Smooth muscle cell (in vitro differentiated cells): ENCODE measurements at regions not wholly inside any gene's neighbourhood (a gene's known extent, or its start where the extent isn't known, plus 50 kb on each side); places are given as distances from the start of the nearest gene placed in this dataset.

Experiments
- DNase-seq: peaks from one replicate; lab custom pipeline; 2025; ENCODE audit not compliant: unreplicated experiment; lab: John Stamatoyannopoulos, UW
- H2AFZ ChIP-seq: fragments of 200-600 bp; sonication (generic); 2 replicates; pipeline ENCODE4 v1.6.0; 2016; ENCODE audit warnings: antibody characterized with exemption, low read depth, mild to moderate bottlenecking
- H3F3A ChIP-seq: fragments of 200-600 bp; sonication (generic); 2 replicates; pipeline ENCODE4 v1.6.0; 2017; ENCODE audit warnings: antibody characterized with exemption, low read depth
- H3K27ac ChIP-seq: fragments of 200-600 bp; sonication (generic); 2 replicates; pipeline ENCODE4 v1.5.1; 2016; ENCODE audit warnings: low read depth, mild to moderate bottlenecking
- H3K27me3 ChIP-seq: fragments of 200-600 bp; sonication (generic); 2 replicates; pipeline ENCODE4 v1.6.1; 2016; ENCODE audit warnings: low read depth, mild to moderate bottlenecking
- H3K36me3 ChIP-seq: fragments of 200-600 bp; sonication (generic); 2 replicates; pipeline ENCODE4 v1.5.1; 2016; ENCODE audit warnings: low read depth
- H3K4me1 ChIP-seq: fragments of 200-600 bp; sonication (generic); 2 replicates; pipeline ENCODE4 v1.5.1; 2016; ENCODE audit warnings: low read depth
- H3K4me2 ChIP-seq: fragments of 200-600 bp; sonication (generic); 2 replicates; pipeline ENCODE4 v1.6.0; 2016; ENCODE audit warnings: mild to moderate bottlenecking
- H3K4me3 ChIP-seq: fragments of 200-600 bp; sonication (generic); 2 replicates; pipeline ENCODE4 v1.5.1; 2016; ENCODE audit warnings: mild to moderate bottlenecking
- H3K79me2 ChIP-seq: fragments of 200-600 bp; sonication (generic); 2 replicates; pipeline ENCODE4 v1.6.0; 2016; ENCODE audit warnings: low read depth, mild to moderate bottlenecking
- H3K9ac ChIP-seq: fragments of 200-600 bp; sonication (generic); 2 replicates; pipeline ENCODE4 v1.6.0; 2016; ENCODE audit warnings: low read depth
- H3K9me3 ChIP-seq: fragments of 200-600 bp; sonication (generic); replicated peaks from 2 replicates; pipeline ENCODE4 v1.5.1; 2016; ENCODE audit warnings: low read depth
- H4K20me1 ChIP-seq: fragments of 200-600 bp; sonication (generic); 2 replicates; pipeline ENCODE4 v1.6.0; 2016; ENCODE audit warnings: low read depth
- CTCF ChIP-seq: fragments of 200-600 bp; sonication (generic); IDR thresholded peaks from 2 replicates; pipeline ENCODE4 v1.5.1; 2017; ENCODE audit warnings: borderline replicate concordance, mild to moderate bottlenecking, antibody characterized with exemption; ENCODE audit not compliant: insufficient read depth, poor library complexity, severe bottlenecking
- WGBS: methylation state at CpG from one replicate; pipeline ENCODE4 v1.1.7; 2016; ENCODE audit warnings: low lambda C conversion rate; 5-methylcytosine and 5-hydroxymethylcytosine counted together

- Histone ChIP-seq H4K20me1 (no peaks in the 10 kb centered on the region), H3K27ac (peak overlapping the region; percentile 70), H3K9ac (no peak overlapping the region), H3K4me3 (no peak overlapping the region), H3K4me2 (peak overlapping the region; percentile 60), H3K36me3 (no peaks in the 10 kb centered on the region), H2AFZ (no peak overlapping the region), H3K9me3 (no peaks in the 10 kb centered on the region), H3F3A (no peaks in the 10 kb centered on the region), H3K79me2 (no peaks in the 10 kb centered on the region), H3K4me1 (peaks cover 17% of the 10 kb centered on the region), H3K27me3 (no peaks in the 10 kb centered on the region)
- no peak for TF ChIP-seq CTCF
- DNase-seq: no peak
- WGBS: 49% methylated on average over 2 of the region's 2 CpGs
These were observed 266.9 kb downstream of the KTN1 start for GRCh38 chr14:55846826-55847446.

GRCh38 chr14:55847766-55848165 lies 267.8 kb downstream of the KTN1 start:
- Histone ChIP-seq H3F3A (no peaks in the 10 kb centered on the region), H3K27me3 (no peaks in the 10 kb centered on the region), H3K4me2 (peak overlapping the region; percentile 60), H3K79me2 (no peaks in the 10 kb centered on the region), H4K20me1 (no peaks in the 10 kb centered on the region), H2AFZ (no peak overlapping the region), H3K4me3 (no peak overlapping the region), H3K36me3 (no peaks in the 10 kb centered on the region), H3K9ac (no peak overlapping the region), H3K9me3 (no peaks in the 10 kb centered on the region), H3K27ac (peak overlapping the region; percentile 70), H3K4me1 (peaks cover 17% of the 10 kb centered on the region)
- TF ChIP-seq CTCF: no peak
- WGBS: 60% methylated on average over 3 of the region's 3 CpGs
- no peak for DNase-seq

GRCh38 chr14:55848964-55849363 lies 269.0 kb downstream of the KTN1 start:
- H3F3A ChIP-seq: no peaks in the 10 kb centered on the region
- H4K20me1 ChIP-seq: no peaks in the 10 kb centered on the region
- H3K79me2 ChIP-seq: no peaks in the 10 kb centered on the region
- no peak overlapping the region for H3K4me3 ChIP-seq
- no peak overlapping the region for H3K9ac ChIP-seq
- DNase-seq: no peak
- H3K4me2 ChIP-seq: no peak overlapping the region
- H3K36me3 ChIP-seq: no peaks in the 10 kb centered on the region
- H3K27ac ChIP-seq: no peak overlapping the region
- H3K9me3 ChIP-seq: no peaks in the 10 kb centered on the region
- TF ChIP-seq CTCF: no peak
- peaks cover 17% of the 10 kb centered on the region for H3K4me1 ChIP-seq
- no peaks in the 10 kb centered on the region for H3K27me3 ChIP-seq
- H2AFZ ChIP-seq: no peak overlapping the region

GRCh38 chr14:55849833-55850232 lies 268.4 kb upstream of the PELI2 start:
- Histone ChIP-seq H3K27me3 (no peaks in the 10 kb centered on the region), H3K4me2 (peak overlapping the region; percentile 62), H3F3A (no peaks in the 10 kb centered on the region), H3K9ac (no peak overlapping the region), H3K4me3 (no peak overlapping the region), H3K4me1 (peaks cover 17% of the 10 kb centered on the region), H3K27ac (peak overlapping the region; percentile 75), H3K79me2 (no peaks in the 10 kb centered on the region), H4K20me1 (no peaks in the 10 kb centered on the region), H3K9me3 (no peaks in the 10 kb centered on the region), H2AFZ (no peak overlapping the region), H3K36me3 (no peaks in the 10 kb centered on the region)
- 91% methylated on average over 2 of the region's 2 CpGs for WGBS
- DNase-seq: no peak
- TF ChIP-seq CTCF: no peak
